H1 (cell line): ENCODE measurements at regions not wholly inside any gene's neighbourhood (a gene's known extent, or its start where the extent isn't known, plus 50 kb on each side); places are given as distances from the start of the nearest gene placed in this dataset.

Experiments used
- CTCF ChIA-PET: fragments of 300-600 bp; sonication (Branson Sonifier 250); formaldehyde crosslinking; loops from one replicate; lab custom pipeline; 2021; ENCODE audit not compliant: partially characterized antibody; lab: Charles Lee
- POLR2A ChIA-PET: fragments of 300-600 bp; sonication (Branson Sonifier 250); formaldehyde crosslinking; loops from one replicate; lab custom pipeline; 2021; ENCODE audit warnings: inconsistent platforms; ENCODE audit not compliant: partially characterized antibody; lab: Charles Lee
- DNase-seq, 2 experiments: peaks; one replicate each; pipeline versions ENCODE4 v3.0.0 to v3.0.0-alpha.2; 2010 to 2022; ENCODE audit warnings: low spot score in 2 of 2, low read depth in 1 of 2, mixed read lengths in 1 of 2
- FAIRE-seq: peaks from 2 replicates; lab custom pipeline; 2011; peaks lifted over from hg19 to GRCh38; lab: Jason Lieb, UNC
- H2AFZ ChIP-seq: 2 replicates; pipeline ENCODE4 v1.8.1; 2012; ENCODE audit warnings: low read length, inconsistent platforms
- H2AK5ac ChIP-seq: 2 replicates; pipeline ENCODE4 v1.6.1; 2013; ENCODE audit warnings: low read depth, low read length
- H2BK120ac ChIP-seq: replicated peaks from 2 replicates; pipeline ENCODE3; 2013; ENCODE audit warnings: low read depth, low read length, inconsistent platforms
- H2BK12ac ChIP-seq: 2 replicates; pipeline ENCODE4 v1.6.1; 2013; ENCODE audit warnings: low read depth, low read length
- H2BK15ac ChIP-seq: 2 replicates; pipeline ENCODE4 v1.6.1; 2013; ENCODE audit warnings: low read length
- H2BK20ac ChIP-seq: 2 replicates; pipeline ENCODE4 v1.6.1; 2013; ENCODE audit warnings: low read length
- H2BK5ac ChIP-seq: 2 replicates; pipeline ENCODE4 v1.6.1; 2013; ENCODE audit warnings: low read depth, low read length
- H3K14ac ChIP-seq: 2 replicates; pipeline ENCODE4 v1.6.1; 2013; ENCODE audit warnings: inconsistent platforms; ENCODE audit not compliant: insufficient read length
- H3K18ac ChIP-seq: 2 replicates; pipeline ENCODE4 v1.6.1; 2013; ENCODE audit warnings: low read length; ENCODE audit errors: extremely low read depth
- H3K23ac ChIP-seq: 2 replicates; pipeline ENCODE4 v1.6.1; 2013; ENCODE audit warnings: inconsistent platforms; ENCODE audit not compliant: insufficient read length
- H3K23me2 ChIP-seq: 2 replicates; pipeline ENCODE4 v1.6.1; 2013; ENCODE audit warnings: low read depth, low read length
- H3K27ac ChIP-seq: 2 replicates; pipeline ENCODE4 v1.6.1; 2011; ENCODE audit warnings: low read depth, low read length, inconsistent platforms
- H3K27me3 ChIP-seq, 4 experiments: replicated peaks in 1 of 4; 1 replicate in 1 of 4; 2 replicates in 3 of 4; pipeline versions ENCODE4 v1.6.1 to v1.8.1; 2011 to 2013; ENCODE audit warnings: low read length in 3 of 4, mild to moderate bottlenecking in 3 of 4, inconsistent platforms in 2 of 4, mixed read lengths in 2 of 4, moderate library complexity in 1 of 4; ENCODE audit not compliant: control insufficient read depth in 3 of 4, insufficient read depth in 3 of 4; ENCODE audit errors: extremely low read depth in 1 of 4
- H3K36me3 ChIP-seq, 4 experiments: 2 replicates each; pipeline versions ENCODE4 v1.6.1 to v1.8.1; 2011 to 2013; ENCODE audit warnings: mild to moderate bottlenecking in 4 of 4, low read length in 3 of 4, moderate library complexity in 2 of 4, control low read depth in 1 of 4, inconsistent platforms in 1 of 4; ENCODE audit not compliant: insufficient read depth in 4 of 4, control insufficient read depth in 2 of 4
- H3K4ac ChIP-seq: replicated peaks from 2 replicates; pipeline ENCODE3; 2013; ENCODE audit warnings: low read length, low read depth, mixed read lengths, inconsistent platforms; ENCODE audit not compliant: insufficient read length
- H3K4me1 ChIP-seq, 4 experiments: replicated peaks in 1 of 4; 1 replicate in 1 of 4; 2 replicates in 3 of 4; pipeline versions ENCODE4 v1.6.1 to v1.8.1; 2011 to 2013; ENCODE audit warnings: low read length in 3 of 4, inconsistent platforms in 2 of 4, mixed read lengths in 1 of 4; ENCODE audit not compliant: insufficient read depth in 4 of 4, control insufficient read depth in 3 of 4
- H3K4me2 ChIP-seq, 2 experiments: 2 replicates each; pipeline versions ENCODE4 v1.6.1 to v1.8.1; 2011 to 2013; ENCODE audit warnings: low read depth in 2 of 2, low read length in 2 of 2, control low read depth in 1 of 2, inconsistent platforms in 1 of 2, mild to moderate bottlenecking in 1 of 2; ENCODE audit not compliant: insufficient read depth in 1 of 2
- H3K4me3 ChIP-seq, 4 experiments: fragments of 200-600, 300-600 bp in 1 of 4; sonication (generic), shearing (Covaris generic), sonication (Bioruptor Twin) in 1 of 4; 2 replicates each; pipeline versions ENCODE4 v1.5.1 to v1.8.1; 2011 to 2016; ENCODE audit warnings: low read length in 4 of 4, low read depth in 3 of 4, control low read depth in 2 of 4, inconsistent platforms in 2 of 4, mild to moderate bottlenecking in 2 of 4, mixed read lengths in 1 of 4, moderate library complexity in 1 of 4; ENCODE audit not compliant: insufficient read depth in 2 of 4; ENCODE audit errors: extremely low read depth in 1 of 4
- H3K56ac ChIP-seq: replicated peaks from 2 replicates; pipeline ENCODE3; 2013; ENCODE audit warnings: low read depth, mild to moderate bottlenecking, mixed read lengths, low read length, inconsistent platforms; ENCODE audit not compliant: insufficient read length
- H3K79me1 ChIP-seq: 2 replicates; pipeline ENCODE4 v1.6.1; 2013; ENCODE audit warnings: low read depth, low read length, control low read depth
- H3K79me2 ChIP-seq, 2 experiments: 2 replicates each; pipeline versions ENCODE4 v1.6.1 to v1.8.1; 2012 to 2013; ENCODE audit warnings: low read length in 2 of 2, mild to moderate bottlenecking in 2 of 2, inconsistent platforms in 1 of 2; ENCODE audit not compliant: insufficient read depth in 2 of 2, control insufficient read depth in 1 of 2
- H3K9ac ChIP-seq, 4 experiments: replicated peaks in 1 of 4; 1 replicate in 1 of 4; 2 replicates in 3 of 4; pipeline versions ENCODE4 v1.6.1 to v1.8.1; 2011 to 2013; ENCODE audit warnings: low read depth in 3 of 4, low read length in 3 of 4, control low read depth in 2 of 4, mild to moderate bottlenecking in 2 of 4, moderate library complexity in 2 of 4, inconsistent platforms in 1 of 4; ENCODE audit errors: extremely low read depth in 1 of 4
- H3K9me3 ChIP-seq, 2 experiments: 2 replicates each; pipeline versions ENCODE4 v1.6.1 to v1.8.1; 2012 to 2013; ENCODE audit warnings: mild to moderate bottlenecking in 2 of 2, moderate library complexity in 2 of 2, control low read depth in 1 of 2, inconsistent platforms in 1 of 2, low read depth in 1 of 2, low read length in 1 of 2, mixed read lengths in 1 of 2; ENCODE audit not compliant: insufficient read depth in 2 of 2
- H4K20me1 ChIP-seq, 2 experiments: replicated peaks in 1 of 2; 2 replicates each; pipeline versions ENCODE3 to v1.8.1; 2011 to 2013; ENCODE audit warnings: inconsistent platforms in 2 of 2, low read length in 2 of 2, mild to moderate bottlenecking in 1 of 2; ENCODE audit not compliant: insufficient read depth in 2 of 2, control insufficient read depth in 1 of 2
- H4K5ac ChIP-seq: 2 replicates; pipeline ENCODE4 v1.6.1; 2013; ENCODE audit warnings: low read length, low read depth, mixed read lengths, inconsistent platforms; ENCODE audit not compliant: insufficient read length
- H4K8ac ChIP-seq: 2 replicates; pipeline ENCODE4 v1.8.0; 2013; ENCODE audit warnings: mild to moderate bottlenecking, moderate library complexity, low read length, inconsistent platforms; ENCODE audit not compliant: insufficient read depth; ENCODE audit errors: extremely low read depth
- H4K91ac ChIP-seq: replicated peaks from 2 replicates; pipeline ENCODE3; 2013; ENCODE audit warnings: low read length, mixed read lengths, inconsistent platforms; ENCODE audit not compliant: insufficient read length
- TBP ChIP-seq: IDR thresholded peaks from 2 replicates; pipeline ENCODE4 v1.6.1; 2011; ENCODE audit warnings: low read depth, low read length, improper control_type of control experiment
- WGBS, 2 experiments: shearing (Covaris generic) in 1 of 2; methylation state at CpG; one replicate each; pipeline versions ENCODE4 v1.1.6 to v1.1.7; 2013 to 2015; ENCODE audit warnings: low lambda C conversion rate in 2 of 2, mixed read lengths in 2 of 2, inconsistent platforms in 1 of 2, low coverage in 1 of 2, missing lambda C conversion rate in 1 of 2; ENCODE audit not compliant: insufficient replicate concordance in 2 of 2, insufficient coverage in 1 of 2, insufficient read length in 1 of 2; ENCODE audit errors: extremely low coverage in 1 of 2, missing lambda C conversion rate in 1 of 2; 5-methylcytosine and 5-hydroxymethylcytosine counted together

- Histone ChIP-seq H3K4ac (no peak overlapping the region), H3K27ac (no peak overlapping the region), H4K20me1 (no peaks in the 10 kb centered on the region), H2BK120ac (no peak overlapping the region), H4K91ac (no peak overlapping the region), H2BK5ac (no peak overlapping the region), H2AK5ac (no peak overlapping the region), H3K36me3 (no peaks in the 10 kb centered on the region), H3K79me2 (no peaks in the 10 kb centered on the region), H2BK20ac (no peak overlapping the region), H3K56ac (no peak overlapping the region), H3K27me3 (no peaks in the 10 kb centered on the region), H3K4me3 (no peak overlapping the region), H2BK12ac (no peak overlapping the region), H3K4me1 (no peaks in the 10 kb centered on the region), H3K79me1 (no peaks in the 10 kb centered on the region), H2BK15ac (no peak overlapping the region), H2AFZ (no peak overlapping the region), H3K18ac (no peak overlapping the region), H3K4me2 (no peak overlapping the region), H4K8ac (no peak overlapping the region), H3K23me2 (no peaks in the 10 kb centered on the region; the same call in 1 of the 2 replicates), H4K5ac (no peak overlapping the region), H3K23ac (no peak overlapping the region), H3K9ac (no peak overlapping the region), H3K9me3 (no peaks in the 10 kb centered on the region), H3K14ac (no peak overlapping the region)
- TF ChIP-seq TBP: no peak
- ChIA-PET CTCF (interaction anchor here (0.6 to 2.3 kb wide), 4 partner anchors 21 to 43 kb away, joined by 3 to 7 read pairs (median 4); no protein-coding TSS in a partner anchor), POLR2A (no interaction called here)
- 88% methylated on average over 3 of the region's 3 CpGs; no CpG with 5 or more reads in 1 of the 2 experiments for WGBS, 2 experiments
- no peak for FAIRE-seq
- DNase-seq: no peak
These were observed 107.0 kb upstream of the HMCN1 start for GRCh38 chr1:185627171-185627570.
